NCI-H1092 (cell line): ENCODE measurements at regions not wholly inside any gene's neighbourhood (a gene's known extent, or its start where the extent isn't known, plus 50 kb on each side); places are given as distances from the start of the nearest gene placed in this dataset.

Source experiments
- DNase-seq: peaks from one replicate; lab custom pipeline; 2025; lab: John Stamatoyannopoulos, UW

- DNase-seq, result no peak
Measured at GRCh38 chr4:138028923-138029322, 213.2 kb downstream of the SLC7A11 start.

DNA sequence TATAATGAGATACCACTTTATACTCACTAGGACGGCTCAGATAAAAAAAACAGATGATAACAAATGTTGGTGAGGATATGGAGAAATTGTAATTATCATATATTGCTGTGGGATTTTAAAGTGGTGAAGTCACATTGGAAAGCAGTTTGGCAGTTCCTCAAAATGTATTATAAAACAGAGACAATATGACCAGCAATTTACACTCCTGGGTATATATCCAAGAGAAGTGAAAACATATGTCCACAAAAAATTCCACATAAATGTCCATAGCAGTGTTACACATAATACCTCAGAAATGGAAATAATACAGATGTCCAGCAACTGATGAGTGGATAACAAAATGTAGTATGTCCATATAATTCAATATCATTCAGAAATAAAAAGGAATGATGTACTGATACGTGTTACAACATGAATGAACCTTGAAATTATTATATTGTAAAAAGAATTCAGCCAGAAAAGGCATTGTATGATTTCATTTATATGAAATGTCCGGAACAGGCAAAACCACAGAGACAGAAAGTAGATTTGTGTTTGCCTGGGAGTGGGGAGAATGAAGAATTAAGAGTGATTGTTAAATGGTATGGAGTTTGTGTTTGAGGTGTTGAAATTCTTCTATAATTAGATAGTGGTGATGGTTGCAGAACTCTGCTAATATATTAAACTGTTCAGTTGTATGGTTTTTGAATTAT, 220.9 kb downstream of the SLC7A11 start:
- DNase-seq, result no peak

GRCh38 chr4:138014590-138015288, 227.4 kb downstream of the SLC7A11 start:
- DNase-seq, result no peak

GRCh38 chr4:138013625-138014024, 228.5 kb downstream of the SLC7A11 start:
- no peak for DNase-seq

- DNase-seq, result no peak
Measured at GRCh38 chr4:138010639-138011038, 231.5 kb downstream of the SLC7A11 start.

DNA sequence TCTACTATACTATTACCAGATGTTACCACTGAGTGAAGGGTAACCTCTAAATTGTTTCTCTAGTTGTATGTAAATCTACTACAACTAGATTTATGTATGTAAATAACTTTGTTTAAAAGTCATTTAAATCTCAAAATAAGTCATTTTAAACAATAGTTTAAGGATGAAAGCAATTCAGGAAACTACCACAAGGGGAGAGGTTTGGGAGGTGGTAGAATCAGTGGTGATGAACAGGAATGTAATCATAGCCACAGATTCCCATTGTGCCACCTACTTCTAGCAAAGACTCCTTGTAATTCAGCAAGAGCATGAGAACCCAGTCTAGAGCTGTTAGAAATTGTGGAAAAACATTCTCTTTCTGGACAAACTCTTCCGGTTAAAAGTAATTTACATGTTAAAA, 234.6 kb downstream of the SLC7A11 start:
- DNase-seq, result no peak

GRCh38 chr4:138005486-138005885, 236.7 kb downstream of the SLC7A11 start:
- no peak for DNase-seq

- DNase-seq, result no peak
Measured at GRCh38 chr4:138003248-138003647, 238.9 kb downstream of the SLC7A11 start.

DNA sequence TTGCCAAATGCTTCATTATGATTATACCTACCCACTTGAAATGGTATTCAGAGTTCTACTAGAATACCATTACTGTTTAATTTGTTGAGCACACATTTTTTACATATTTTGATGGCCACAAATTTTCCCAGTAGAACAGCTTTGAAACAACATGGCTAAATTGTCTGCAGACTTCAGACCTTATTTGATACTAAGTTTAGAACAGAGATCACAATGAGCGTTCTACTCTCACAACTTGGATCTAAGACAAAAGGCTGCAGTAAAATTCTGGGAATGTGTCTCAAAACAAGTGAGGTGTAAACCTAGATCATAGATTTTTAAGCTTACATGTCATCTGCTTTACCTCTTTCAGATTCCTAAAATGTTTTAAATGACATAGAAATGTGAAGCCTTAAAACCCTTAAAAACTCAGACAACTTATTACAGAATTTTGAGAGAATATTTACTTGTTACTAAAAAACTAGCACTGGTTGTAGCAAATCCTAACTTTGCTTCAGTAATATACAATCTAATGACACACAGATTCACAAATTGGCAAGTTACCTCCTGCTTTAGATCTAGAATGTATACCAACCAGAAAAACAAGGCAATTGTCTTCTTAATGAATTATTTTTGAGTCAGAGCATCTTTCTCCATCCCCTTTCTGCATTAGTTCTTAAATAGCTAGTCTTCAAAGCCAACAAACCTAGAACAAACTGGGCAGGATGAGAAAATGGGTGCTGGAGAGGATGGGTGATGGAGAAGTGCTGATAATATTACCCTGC, 243.3 kb downstream of the SLC7A11 start:
- no peak for DNase-seq

DNA sequence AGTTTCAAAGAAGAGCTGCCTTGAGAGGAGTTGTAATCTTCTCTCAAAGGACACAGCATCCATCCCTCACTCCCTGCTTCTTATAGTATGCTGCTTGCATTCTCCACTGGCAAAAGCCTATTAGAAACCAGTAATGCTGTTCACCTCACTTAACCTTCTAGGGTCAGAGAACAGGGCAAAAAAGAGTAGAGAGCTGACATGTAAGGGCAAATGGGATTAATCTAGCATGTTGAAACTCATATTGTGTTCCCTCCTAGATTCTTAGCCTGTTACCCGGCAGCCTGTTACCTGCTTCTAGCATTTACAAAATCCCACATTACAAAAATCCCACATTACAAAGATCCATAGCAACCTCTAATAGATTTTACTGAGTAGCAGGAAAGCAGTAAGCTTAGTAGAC, 244.7 kb downstream of the SLC7A11 start:
- DNase-seq, result no peak

DNA sequence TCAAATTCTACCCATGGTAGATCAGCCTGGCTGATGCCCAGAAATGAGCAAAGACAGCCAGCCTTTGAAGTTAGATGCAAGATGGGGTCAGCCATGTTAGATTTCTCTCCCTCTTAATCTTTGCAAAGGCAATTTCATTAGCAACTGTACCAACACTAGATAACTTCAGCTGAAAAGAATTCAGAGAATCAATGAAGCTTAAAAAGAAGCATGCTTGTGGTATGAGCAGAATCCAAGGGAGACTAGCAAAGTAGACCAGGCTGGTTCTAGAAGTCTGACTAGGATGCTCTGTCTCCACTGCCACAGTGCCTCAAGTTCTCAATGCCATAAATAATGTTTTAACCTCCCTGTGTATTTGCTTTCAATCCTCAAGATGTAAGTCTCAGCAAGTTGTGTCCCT, 247.3 kb downstream of the SLC7A11 start:
- DNase-seq, result no peak

DNA sequence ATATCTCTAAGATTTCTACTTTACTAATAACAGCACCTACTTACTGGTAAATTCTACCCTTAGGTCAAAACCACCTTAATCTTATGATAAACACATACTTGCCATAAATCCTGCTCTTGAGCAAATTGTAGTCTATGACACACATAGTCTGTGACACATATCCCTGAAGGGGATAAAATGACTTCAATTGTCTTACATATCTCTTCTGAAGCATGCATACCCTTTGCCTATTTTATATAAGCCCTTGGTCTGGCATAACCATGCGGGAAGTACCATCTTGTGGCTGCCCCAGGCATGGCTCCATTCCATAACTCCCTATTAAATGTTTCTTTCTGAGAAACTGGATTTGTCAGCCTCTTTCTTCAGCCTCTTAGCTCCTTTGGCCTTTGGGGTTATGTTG, 248.9 kb downstream of the SLC7A11 start:
- DNase-seq, result no peak

- no peak for DNase-seq
Measured at GRCh38 chr4:137981277-137981676, 260.9 kb downstream of the SLC7A11 start.

DNA sequence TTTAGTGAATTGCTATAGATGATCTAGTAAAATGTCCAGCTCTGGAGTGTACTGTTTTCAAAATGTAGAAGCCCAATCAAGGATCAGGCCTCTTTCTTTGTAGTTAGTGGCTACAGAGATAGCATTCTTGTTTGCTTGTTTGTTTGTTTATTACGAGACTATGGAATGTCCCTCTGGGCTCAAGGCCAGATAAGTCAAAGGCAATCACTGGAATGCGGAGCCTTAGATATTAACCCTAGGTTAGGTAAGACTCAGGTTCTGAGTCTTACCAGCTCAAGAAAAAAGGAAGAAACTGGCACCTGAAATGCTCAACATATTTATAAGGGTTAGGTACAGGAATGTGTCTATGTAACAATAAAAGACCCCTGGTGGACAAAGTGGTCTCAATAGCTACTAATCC, 261.5 kb downstream of the SLC7A11 start:
- DNase-seq, result no peak

- DNase-seq, result no peak
Measured at GRCh38 chr4:137979938-137980337, 262.2 kb downstream of the SLC7A11 start.

DNA sequence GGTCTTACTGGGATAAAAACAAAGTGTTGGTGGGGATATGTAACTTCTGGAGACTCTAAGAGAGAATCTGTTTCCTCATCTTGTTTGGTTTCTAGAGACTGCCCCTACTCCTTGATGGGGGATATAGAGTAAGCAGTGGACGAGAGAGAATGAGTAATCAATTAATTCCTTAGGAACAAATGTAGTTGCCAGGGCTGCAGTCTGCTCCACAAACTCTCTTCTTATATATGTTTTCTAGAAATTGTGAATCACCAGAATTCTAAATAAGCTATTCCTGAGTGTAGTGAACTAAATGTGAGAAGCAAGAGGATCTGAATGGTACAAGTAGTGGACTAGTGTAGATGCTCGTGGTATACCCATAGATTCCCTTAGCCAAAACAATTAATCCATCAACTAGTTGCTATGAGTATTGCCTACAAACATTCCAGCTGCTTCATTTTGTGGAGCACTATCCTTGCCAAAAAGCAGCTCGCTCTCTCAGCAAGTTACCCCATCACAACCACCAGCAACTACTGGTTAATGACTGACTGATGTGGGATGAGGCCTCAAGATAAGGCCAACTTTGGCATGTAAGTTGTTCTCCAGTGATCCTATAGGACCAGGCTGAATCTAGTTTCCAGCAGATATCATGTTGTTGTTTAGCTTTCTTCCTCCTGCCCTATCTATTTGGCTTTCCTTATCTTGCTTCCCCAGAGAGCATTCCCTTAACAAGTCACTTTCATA, 273.0 kb downstream of the SLC7A11 start:
- DNase-seq, result no peak

GRCh38 chr4:137967480-137968190, 274.5 kb downstream of the SLC7A11 start:
- DNase-seq, result no peak

DNA sequence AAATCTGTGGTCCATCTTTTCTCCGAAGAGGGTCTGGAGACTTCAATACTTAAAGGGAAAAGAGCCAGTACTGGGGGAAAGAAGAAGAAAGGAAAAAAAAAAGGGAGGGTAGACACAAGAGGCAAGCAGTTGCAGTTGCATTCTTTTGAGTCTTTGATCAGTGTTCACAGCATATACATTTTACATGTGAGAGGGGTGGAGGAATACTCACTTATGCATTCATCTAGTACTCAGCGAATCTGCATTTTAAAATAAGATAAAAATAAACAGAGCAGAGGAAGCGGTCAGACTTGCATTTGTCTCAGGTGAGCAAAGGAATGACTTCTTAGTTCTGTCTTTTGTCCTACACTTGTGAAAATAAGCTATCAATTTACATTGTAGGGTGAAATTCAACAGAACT, 275.6 kb downstream of the SLC7A11 start:
- no peak for DNase-seq

GRCh38 chr4:137961051-137961438, 281.1 kb downstream of the SLC7A11 start:
- no peak for DNase-seq

- no peak for DNase-seq
Measured at GRCh38 chr4:137960371-137961050, 281.6 kb downstream of the SLC7A11 start.

- DNase-seq, result no peak
Measured at GRCh38 chr4:137957806-137958205, 284.3 kb downstream of the SLC7A11 start.
